ENCODE measurements at regions not wholly inside any gene's neighbourhood (a gene's known extent, or its start where the extent isn't known, plus 50 kb on each side); places are given as distances from the start of the nearest gene placed in this dataset.

DNA sequence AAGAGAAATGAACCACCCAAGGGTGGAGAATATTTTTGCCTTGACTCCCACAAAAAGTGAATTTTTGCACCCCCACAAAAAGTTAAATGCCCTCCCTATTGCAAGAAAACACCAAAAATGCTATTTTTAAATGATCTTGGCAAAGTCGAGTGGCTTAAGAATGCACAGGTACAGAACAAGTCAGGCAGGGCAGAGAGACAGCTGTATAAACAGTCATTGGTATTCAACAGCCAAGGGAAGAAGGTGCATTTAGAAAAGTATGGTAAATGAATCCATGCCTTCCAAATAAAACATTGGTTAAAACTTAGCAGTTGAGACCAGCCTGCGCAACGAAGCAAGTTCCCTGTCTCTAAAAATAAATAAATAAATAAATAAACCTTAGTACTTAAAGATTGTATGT, 169.3 kb downstream of the CHIC2 start (continued):
- TF ChIP-seq, protein P1, sequence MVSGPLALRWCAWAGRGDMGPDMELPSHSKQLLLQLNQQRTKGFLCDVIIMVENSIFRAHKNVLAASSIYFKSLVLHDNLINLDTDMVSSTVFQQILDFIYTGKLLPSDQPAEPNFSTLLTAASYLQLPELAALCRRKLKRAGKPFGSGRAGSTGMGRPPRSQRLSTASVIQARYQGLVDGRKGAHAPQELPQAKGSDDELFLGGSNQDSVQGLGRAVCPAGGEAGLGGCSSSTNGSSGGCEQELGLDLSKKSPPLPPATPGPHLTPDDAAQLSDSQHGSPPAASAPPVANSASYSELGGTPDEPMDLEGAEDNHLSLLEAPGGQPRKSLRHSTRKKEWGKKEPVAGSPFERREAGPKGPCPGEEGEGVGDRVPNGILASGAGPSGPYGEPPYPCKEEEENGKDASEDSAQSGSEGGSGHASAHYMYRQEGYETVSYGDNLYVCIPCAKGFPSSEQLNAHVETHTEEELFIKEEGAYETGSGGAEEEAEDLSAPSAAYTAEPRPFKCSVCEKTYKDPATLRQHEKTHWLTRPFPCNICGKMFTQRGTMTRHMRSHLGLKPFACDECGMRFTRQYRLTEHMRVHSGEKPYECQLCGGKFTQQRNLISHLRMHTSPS (CRISPR knock-in tag; IDR thresholded peaks at IDR 0.05; ENCODE audit: low read depth): no peak
- TF ChIP-seq NFIB (CRISPR knock-in tag; IDR thresholded peaks at IDR 0.05; ENCODE audit: borderline replicate concordance) (no peak), ZNF567 (CRISPR knock-in tag; IDR thresholded peaks at IDR 0.05; ENCODE audit: borderline replicate concordance) (no peak), ZNF274 (CRISPR knock-in tag; IDR thresholded peaks at IDR 0.05) (no peak), ZMYM3 (CRISPR knock-in tag; IDR thresholded peaks at IDR 0.05) (no peak)
- TF ChIP-seq, protein P2, sequence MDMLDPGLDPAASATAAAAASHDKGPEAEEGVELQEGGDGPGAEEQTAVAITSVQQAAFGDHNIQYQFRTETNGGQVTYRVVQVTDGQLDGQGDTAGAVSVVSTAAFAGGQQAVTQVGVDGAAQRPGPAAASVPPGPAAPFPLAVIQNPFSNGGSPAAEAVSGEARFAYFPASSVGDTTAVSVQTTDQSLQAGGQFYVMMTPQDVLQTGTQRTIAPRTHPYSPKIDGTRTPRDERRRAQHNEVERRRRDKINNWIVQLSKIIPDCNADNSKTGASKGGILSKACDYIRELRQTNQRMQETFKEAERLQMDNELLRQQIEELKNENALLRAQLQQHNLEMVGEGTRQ (IDR thresholded peaks at IDR 0.05; ENCODE audit: low read depth, low read length): no peak
- TF ChIP-seq, protein P2 (CRISPR knock-in tag; IDR thresholded peaks at IDR 0.05; ENCODE audit: borderline replicate concordance): no peak

DNA sequence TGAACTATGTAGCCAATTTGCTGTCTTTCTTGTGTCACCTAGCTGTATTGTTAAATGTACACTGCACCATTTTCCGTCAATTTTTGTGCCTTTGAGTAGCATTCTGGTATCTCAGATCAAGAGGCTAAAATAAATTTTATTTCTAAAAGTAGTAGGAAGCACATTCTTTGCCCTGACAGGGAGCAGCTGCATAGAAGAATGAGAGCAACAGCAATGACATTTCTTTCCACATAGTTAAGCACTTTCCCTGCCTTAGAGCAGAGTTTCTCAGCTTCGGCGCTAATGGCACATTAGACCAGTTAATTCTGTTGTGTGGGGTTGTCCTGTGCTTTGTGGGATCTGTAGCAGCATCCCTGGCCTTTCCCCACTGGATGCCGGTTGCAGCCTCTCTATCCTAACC, 173.9 kb downstream of the CHIC2 start:
- Histone ChIP-seq H3K79me2 (ENCODE audit: insufficient read depth, low read length) (no peaks in the 10 kb centered on the region), H3K4me2 (ENCODE audit: low read depth, low read length) (no peak overlapping the region), H3K4me3 (replicated peaks in 1 of 3; ENCODE audit: insufficient read depth in 1 of 3, low read depth in 2 of 3, low read length in 3 of 3) (no peak overlapping the region), H3K9ac (ENCODE audit: insufficient read depth, low read depth, low read length) (no peak overlapping the region), H3K27me3 (ENCODE audit: control insufficient read depth in 1 of 2, insufficient read depth in 2 of 2, low read length in 2 of 2) (peaks cover 0 to 2% of the 10 kb centered on the region in 2 experiments; a peak in 2 of 5 replicates), H2AFZ (ENCODE audit: low read length) (no peak overlapping the region), H3K36me3 (replicated peaks in 1 of 2; ENCODE audit: control insufficient read depth in 1 of 2, insufficient read depth in 2 of 2, low read length in 2 of 2) (no peaks in the 10 kb centered on the region), H3K9me3 (ENCODE audit: low read length) (no peaks in the 10 kb centered on the region), H3K27ac (ENCODE audit: extremely low read length, insufficient read depth, low read length) (no peak overlapping the region), H3K4me1 (ENCODE audit: insufficient read depth, low read length) (peaks cover 11% of the 10 kb centered on the region; the same call in 1 of the 2 replicates), H4K20me1 (ENCODE audit: insufficient read depth, low read length) (no peaks in the 10 kb centered on the region)
- in situ Hi-C loops (cut with HindIII; ENCODE audit: extremely low pct_ligation_motif_present, low pct_unique_long_range_greater_than_20kb): no loop called here
- no peak for ATAC-seq
- intact Hi-C loops (cut with micrococcal nuclease; ENCODE audit: unreplicated experiment): no loop called here
- CTCF ChIA-PET (ENCODE audit: low intra/inter-chr PET ratio, low total read pairs): no interaction called here
- BruUV-seq (replicated peaks): no TSS peak
- POLR2A ChIA-PET: no interaction called here
- 36% methylated on average over 4 of the region's 4 CpGs for WGBS (ENCODE audit: low lambda C conversion rate)
- FAIRE-seq: no peak
- DNase-seq (ENCODE audit: low spot score): no peak
- TF ChIP-seq, protein P3, sequence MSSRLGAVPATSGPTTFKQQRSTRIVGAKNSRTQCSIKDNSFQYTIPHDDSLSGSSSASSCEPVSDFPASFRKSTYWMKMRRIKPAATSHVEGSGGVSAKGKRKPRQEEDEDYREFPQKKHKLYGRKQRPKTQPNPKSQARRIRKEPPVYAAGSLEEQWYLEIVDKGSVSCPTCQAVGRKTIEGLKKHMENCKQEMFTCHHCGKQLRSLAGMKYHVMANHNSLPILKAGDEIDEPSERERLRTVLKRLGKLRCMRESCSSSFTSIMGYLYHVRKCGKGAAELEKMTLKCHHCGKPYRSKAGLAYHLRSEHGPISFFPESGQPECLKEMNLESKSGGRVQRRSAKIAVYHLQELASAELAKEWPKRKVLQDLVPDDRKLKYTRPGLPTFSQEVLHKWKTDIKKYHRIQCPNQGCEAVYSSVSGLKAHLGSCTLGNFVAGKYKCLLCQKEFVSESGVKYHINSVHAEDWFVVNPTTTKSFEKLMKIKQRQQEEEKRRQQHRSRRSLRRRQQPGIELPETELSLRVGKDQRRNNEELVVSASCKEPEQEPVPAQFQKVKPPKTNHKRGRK (CRISPR knock-in tag; IDR thresholded peaks at IDR 0.05): no peak
- TF ChIP-seq ZNF577 (CRISPR knock-in tag; IDR thresholded peaks at IDR 0.05; ENCODE audit: borderline replicate concordance, low read depth): no peak
- TF ChIP-seq, protein P4, sequence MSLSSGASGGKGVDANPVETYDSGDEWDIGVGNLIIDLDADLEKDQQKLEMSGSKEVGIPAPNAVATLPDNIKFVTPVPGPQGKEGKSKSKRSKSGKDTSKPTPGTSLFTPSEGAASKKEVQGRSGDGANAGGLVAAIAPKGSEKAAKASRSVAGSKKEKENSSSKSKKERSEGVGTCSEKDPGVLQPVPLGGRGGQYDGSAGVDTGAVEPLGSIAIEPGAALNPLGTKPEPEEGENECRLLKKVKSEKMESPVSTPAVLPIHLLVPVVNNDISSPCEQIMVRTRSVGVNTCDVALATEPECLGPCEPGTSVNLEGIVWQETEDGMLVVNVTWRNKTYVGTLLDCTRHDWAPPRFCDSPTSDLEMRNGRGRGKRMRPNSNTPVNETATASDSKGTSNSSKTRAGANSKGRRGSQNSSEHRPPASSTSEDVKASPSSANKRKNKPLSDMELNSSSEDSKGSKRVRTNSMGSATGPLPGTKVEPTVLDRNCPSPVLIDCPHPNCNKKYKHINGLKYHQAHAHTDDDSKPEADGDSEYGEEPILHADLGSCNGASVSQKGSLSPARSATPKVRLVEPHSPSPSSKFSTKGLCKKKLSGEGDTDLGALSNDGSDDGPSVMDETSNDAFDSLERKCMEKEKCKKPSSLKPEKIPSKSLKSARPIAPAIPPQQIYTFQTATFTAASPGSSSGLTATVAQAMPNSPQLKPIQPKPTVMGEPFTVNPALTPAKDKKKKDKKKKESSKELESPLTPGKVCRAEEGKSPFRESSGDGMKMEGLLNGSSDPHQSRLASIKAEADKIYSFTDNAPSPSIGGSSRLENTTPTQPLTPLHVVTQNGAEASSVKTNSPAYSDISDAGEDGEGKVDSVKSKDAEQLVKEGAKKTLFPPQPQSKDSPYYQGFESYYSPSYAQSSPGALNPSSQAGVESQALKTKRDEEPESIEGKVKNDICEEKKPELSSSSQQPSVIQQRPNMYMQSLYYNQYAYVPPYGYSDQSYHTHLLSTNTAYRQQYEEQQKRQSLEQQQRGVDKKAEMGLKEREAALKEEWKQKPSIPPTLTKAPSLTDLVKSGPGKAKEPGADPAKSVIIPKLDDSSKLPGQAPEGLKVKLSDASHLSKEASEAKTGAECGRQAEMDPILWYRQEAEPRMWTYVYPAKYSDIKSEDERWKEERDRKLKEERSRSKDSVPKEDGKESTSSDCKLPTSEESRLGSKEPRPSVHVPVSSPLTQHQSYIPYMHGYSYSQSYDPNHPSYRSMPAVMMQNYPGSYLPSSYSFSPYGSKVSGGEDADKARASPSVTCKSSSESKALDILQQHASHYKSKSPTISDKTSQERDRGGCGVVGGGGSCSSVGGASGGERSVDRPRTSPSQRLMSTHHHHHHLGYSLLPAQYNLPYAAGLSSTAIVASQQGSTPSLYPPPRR (CRISPR knock-in tag; IDR thresholded peaks at IDR 0.05; ENCODE audit: borderline replicate concordance): no peak
